ENCODE measurements at regions not wholly inside any gene's neighbourhood (a gene's known extent, or its start where the extent isn't known, plus 50 kb on each side); places are given as distances from the start of the nearest gene placed in this dataset.

DNA sequence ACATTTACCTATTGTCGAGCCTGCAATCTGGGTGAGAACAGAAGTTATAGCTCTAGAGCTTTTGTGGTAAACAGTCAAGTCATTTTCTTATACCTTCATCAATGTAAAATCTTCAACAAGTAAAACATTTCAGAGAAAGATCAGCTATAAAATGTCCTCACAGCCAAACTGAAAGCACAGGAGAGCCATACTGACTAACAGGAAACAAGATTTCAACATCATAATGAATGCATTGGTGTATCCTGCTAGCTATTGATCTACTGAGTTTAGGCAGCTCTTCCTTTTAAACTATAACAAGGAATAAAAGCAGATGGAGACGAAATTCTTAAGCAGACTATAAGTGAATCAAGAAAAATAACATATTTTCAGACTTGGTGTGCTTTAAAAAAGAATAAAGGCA lies 1522.9 kb upstream of the WWC1 start:
- Histone ChIP-seq H3K27ac (ENCODE audit: low read length, poor library complexity, severe bottlenecking) (no peak overlapping the region), H3K79me1 (replicated peaks; ENCODE audit: low read length, poor library complexity, severe bottlenecking) (no peaks in the 10 kb centered on the region), H3K4me1 (ENCODE audit: control insufficient read depth, insufficient read depth, low read depth, low read length) (no peaks in the 10 kb centered on the region), H3K4me2 (ENCODE audit: low read length, poor library complexity, severe bottlenecking) (no peak overlapping the region), H3K9me3 (ENCODE audit: control insufficient read depth, low read length) (peaks cover 33% of the 10 kb centered on the region), H2AFZ (ENCODE audit: low read depth, low read length) (no peak overlapping the region), H3K36me3 (ENCODE audit: control insufficient read depth in 1 of 2, insufficient read depth in 2 of 2, low read depth in 1 of 2, low read length in 2 of 2) (no peaks in the 10 kb centered on the region), H4K8ac (ENCODE audit: low read length) (no peak overlapping the region), H3K14ac (ENCODE audit: low read length in 2 of 2) (no peak overlapping the region), H2BK15ac (ENCODE audit: low read depth, poor library complexity, severe bottlenecking) (no peak overlapping the region), H3K4me3 (ENCODE audit: insufficient read depth in 1 of 2, low read depth in 1 of 2, low read length in 2 of 2) (no peak overlapping the region), H2BK5ac (ENCODE audit: low read depth, low read length, poor library complexity, severe bottlenecking) (no peak overlapping the region), H3K18ac (ENCODE audit: low read depth in 1 of 2, low read length in 2 of 2) (no peak overlapping the region), H3K4ac (ENCODE audit: low read depth in 1 of 2, low read length in 2 of 2) (no peak overlapping the region), H2BK12ac (ENCODE audit: low read length in 2 of 2) (no peak overlapping the region), H3K9ac (ENCODE audit: low read length) (no peak overlapping the region), H3K23ac (ENCODE audit: low read length in 2 of 2) (no peak overlapping the region), H2AK5ac (ENCODE audit: low read length, severe bottlenecking) (no peak overlapping the region), H3K27me3 (ENCODE audit: control insufficient read depth in 1 of 2, insufficient read depth in 1 of 2, low read length in 2 of 2) (no peaks in the 10 kb centered on the region), H2BK120ac (ENCODE audit: low read depth, low read length) (no peak overlapping the region), H4K91ac (ENCODE audit: low read length) (no peak overlapping the region)
- DNase-seq = peak; percentile 52
- 100% methylated on average over 1 of the region's 2 CpGs for WGBS

DNA sequence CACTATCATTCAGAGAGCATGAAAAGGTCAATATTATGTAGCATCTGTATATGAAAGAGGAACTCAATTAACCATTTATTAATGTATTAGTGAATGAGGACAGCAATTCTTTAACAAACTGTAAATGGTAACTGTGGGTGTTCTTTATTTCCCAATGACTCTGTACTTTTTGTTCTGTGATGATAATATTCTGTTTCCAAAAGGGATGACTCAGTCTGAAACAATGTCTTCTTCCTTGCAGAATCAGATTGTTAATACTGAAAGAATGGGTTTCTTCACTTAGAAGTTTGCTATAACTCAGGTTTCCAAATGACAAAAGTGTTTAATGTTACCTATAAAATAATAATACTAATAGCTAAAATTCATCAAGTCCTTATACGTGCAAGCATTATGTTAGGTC lies 1518.7 kb upstream of the WWC1 start:
- 50% methylated on average over 1 of the region's 1 CpG for WGBS
- no peak overlapping the region for H4K91ac ChIP-seq (ENCODE audit: low read length)
- H2BK120ac ChIP-seq (ENCODE audit: low read depth, low read length) = no peak overlapping the region
- H3K9me3 ChIP-seq (ENCODE audit: control insufficient read depth, low read length) = peaks cover 31% of the 10 kb centered on the region
- H3K18ac ChIP-seq (ENCODE audit: low read depth in 1 of 2, low read length in 2 of 2) = no peak overlapping the region
- no peak overlapping the region for H3K14ac ChIP-seq (ENCODE audit: low read length in 2 of 2)
- H3K4me2 ChIP-seq (ENCODE audit: low read length, poor library complexity, severe bottlenecking) = no peak overlapping the region
- no peak overlapping the region for H3K9ac ChIP-seq (ENCODE audit: low read length)
- H2BK5ac ChIP-seq (ENCODE audit: low read depth, low read length, poor library complexity, severe bottlenecking) = no peak overlapping the region
- H2AK5ac ChIP-seq (ENCODE audit: low read length, severe bottlenecking) = no peak overlapping the region
- H2BK15ac ChIP-seq (ENCODE audit: low read depth, poor library complexity, severe bottlenecking) = no peak overlapping the region
- no peak overlapping the region for H3K23ac ChIP-seq (ENCODE audit: low read length in 2 of 2)
- H2AFZ ChIP-seq (ENCODE audit: low read depth, low read length) = no peak overlapping the region
- no peak overlapping the region for H2BK12ac ChIP-seq (ENCODE audit: low read length in 2 of 2)
- no peaks in the 10 kb centered on the region for H3K79me1 ChIP-seq (replicated peaks; ENCODE audit: low read length, poor library complexity, severe bottlenecking)
- no peak overlapping the region for H4K8ac ChIP-seq (ENCODE audit: low read length)
- no peaks in the 10 kb centered on the region for H3K36me3 ChIP-seq (ENCODE audit: control insufficient read depth in 1 of 2, insufficient read depth in 2 of 2, low read depth in 1 of 2, low read length in 2 of 2)
- no peaks in the 10 kb centered on the region for H3K27me3 ChIP-seq (ENCODE audit: control insufficient read depth in 1 of 2, insufficient read depth in 1 of 2, low read length in 2 of 2)
- no peak overlapping the region for H3K4me3 ChIP-seq (ENCODE audit: insufficient read depth in 1 of 2, low read depth in 1 of 2, low read length in 2 of 2)
- DNase-seq = peak; percentile 71
- no peaks in the 10 kb centered on the region for H3K4me1 ChIP-seq (ENCODE audit: control insufficient read depth, insufficient read depth, low read depth, low read length)
- no peak overlapping the region for H3K27ac ChIP-seq (ENCODE audit: low read length, poor library complexity, severe bottlenecking)
- no peak overlapping the region for H3K4ac ChIP-seq (ENCODE audit: low read depth in 1 of 2, low read length in 2 of 2)

DNA sequence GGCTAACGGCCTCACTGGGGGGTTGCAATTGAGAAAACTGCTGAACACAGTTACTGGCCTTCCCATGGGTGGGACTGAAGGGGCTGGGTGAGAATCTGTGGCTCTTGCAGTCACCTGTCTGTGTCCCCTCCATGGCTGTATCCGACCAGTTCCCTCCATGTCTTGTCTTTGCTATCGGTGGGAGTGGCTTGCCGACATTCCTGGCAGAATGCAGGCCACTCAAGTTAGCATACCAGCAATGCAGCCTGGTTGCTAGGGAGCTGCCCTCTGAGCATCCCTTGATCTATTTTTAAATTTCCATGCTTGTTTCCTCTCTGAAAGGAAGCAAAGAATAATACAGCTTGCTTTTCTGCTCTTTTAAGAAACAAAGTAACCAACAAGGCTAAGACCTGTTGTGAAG lies 1509.7 kb upstream of the WWC1 start:
- Histone ChIP-seq H3K18ac (ENCODE audit: low read depth in 1 of 2, low read length in 2 of 2) (peak overlapping the region in 1 of 2 experiments; percentile 38), H3K79me1 (replicated peaks; ENCODE audit: low read length, poor library complexity, severe bottlenecking) (no peaks in the 10 kb centered on the region), H3K36me3 (ENCODE audit: control insufficient read depth in 1 of 2, insufficient read depth in 2 of 2, low read depth in 1 of 2, low read length in 2 of 2) (no peaks in the 10 kb centered on the region), H2AFZ (ENCODE audit: low read depth, low read length) (no peak overlapping the region), H3K9ac (ENCODE audit: low read length) (no peak overlapping the region), H3K9me3 (ENCODE audit: control insufficient read depth, low read length) (peaks cover 10% of the 10 kb centered on the region), H3K4ac (ENCODE audit: low read depth in 1 of 2, low read length in 2 of 2) (peak overlapping the region in 1 of 2 experiments; percentile 35), H3K27me3 (ENCODE audit: control insufficient read depth in 1 of 2, insufficient read depth in 1 of 2, low read length in 2 of 2) (no peaks in the 10 kb centered on the region), H3K4me3 (ENCODE audit: insufficient read depth in 1 of 2, low read depth in 1 of 2, low read length in 2 of 2) (no peak overlapping the region), H2BK15ac (ENCODE audit: low read depth, poor library complexity, severe bottlenecking) (peak overlapping the region; percentile 3), H3K4me2 (ENCODE audit: low read length, poor library complexity, severe bottlenecking) (no peak overlapping the region), H3K4me1 (ENCODE audit: control insufficient read depth, insufficient read depth, low read depth, low read length) (peaks cover 2% of the 10 kb centered on the region), H3K23ac (ENCODE audit: low read length in 2 of 2) (no peak overlapping the region), H4K8ac (ENCODE audit: low read length) (peak overlapping the region; percentile 9), H2AK5ac (ENCODE audit: low read length, severe bottlenecking) (no peak overlapping the region), H2BK12ac (ENCODE audit: low read length in 2 of 2) (no peak overlapping the region), H2BK120ac (ENCODE audit: low read depth, low read length) (no peak overlapping the region), H4K91ac (ENCODE audit: low read length) (no peak overlapping the region), H2BK5ac (ENCODE audit: low read depth, low read length, poor library complexity, severe bottlenecking) (no peak overlapping the region), H3K14ac (ENCODE audit: low read length in 2 of 2) (no peak overlapping the region), H3K27ac (ENCODE audit: low read length, poor library complexity, severe bottlenecking) (no peak overlapping the region)
- peak; percentile 37 for DNase-seq
- WGBS = 38% methylated on average over 4 of the region's 4 CpGs

DNA sequence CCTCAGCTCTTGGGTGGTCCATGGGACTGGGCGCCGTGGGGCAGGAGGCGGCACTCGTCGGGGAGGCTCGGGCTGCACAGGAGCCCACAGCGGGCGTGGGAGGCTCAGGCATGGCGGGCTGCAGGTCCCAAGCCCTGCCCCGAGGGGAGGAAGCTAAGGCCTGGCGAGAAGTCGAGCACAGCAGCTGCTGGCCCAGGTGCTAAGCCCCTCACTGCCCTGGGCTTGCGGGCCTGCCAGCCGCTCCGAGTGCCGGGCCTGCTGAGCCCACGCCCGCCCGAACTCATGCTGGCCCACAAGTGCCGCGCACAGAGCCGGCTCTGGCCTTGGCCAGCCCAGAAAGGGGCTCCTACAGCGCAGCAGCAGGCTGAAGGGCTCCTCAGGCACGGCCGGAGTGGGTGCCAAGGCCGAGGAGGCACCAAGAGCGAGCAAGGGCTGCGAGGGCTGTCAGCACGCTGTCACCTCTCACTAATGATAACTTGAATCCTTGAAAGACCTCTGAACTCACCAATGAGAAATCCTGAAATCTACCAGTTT lies 1506.8 kb upstream of the WWC1 start:
- H2AK5ac ChIP-seq (ENCODE audit: low read length, severe bottlenecking) = no peak overlapping the region
- peaks cover 2% of the 10 kb centered on the region for H3K4me1 ChIP-seq (ENCODE audit: control insufficient read depth, insufficient read depth, low read depth, low read length)
- no peak for DNase-seq
- no peak overlapping the region for H2BK15ac ChIP-seq (ENCODE audit: low read depth, poor library complexity, severe bottlenecking)
- H3K79me1 ChIP-seq (replicated peaks; ENCODE audit: low read length, poor library complexity, severe bottlenecking) = no peaks in the 10 kb centered on the region
- no peak overlapping the region for H2BK5ac ChIP-seq (ENCODE audit: low read depth, low read length, poor library complexity, severe bottlenecking)
- no peak overlapping the region for H2BK12ac ChIP-seq (ENCODE audit: low read length in 2 of 2)
- H4K91ac ChIP-seq (ENCODE audit: low read length) = peak overlapping the region; percentile 21
- H3K9me3 ChIP-seq (ENCODE audit: control insufficient read depth, low read length) = peaks cover 15% of the 10 kb centered on the region
- no peak overlapping the region for H3K23ac ChIP-seq (ENCODE audit: low read length in 2 of 2)
- no peak overlapping the region for H3K14ac ChIP-seq (ENCODE audit: low read length in 2 of 2)
- H3K9ac ChIP-seq (ENCODE audit: low read length) = no peak overlapping the region
- H3K27me3 ChIP-seq (ENCODE audit: control insufficient read depth in 1 of 2, insufficient read depth in 1 of 2, low read length in 2 of 2) = no peaks in the 10 kb centered on the region
- WGBS = 98% methylated on average over 29 of the region's 29 CpGs
- no peak overlapping the region for H2BK120ac ChIP-seq (ENCODE audit: low read depth, low read length)
- H2AFZ ChIP-seq (ENCODE audit: low read depth, low read length) = no peak overlapping the region
- no peak overlapping the region for H3K4me2 ChIP-seq (ENCODE audit: low read length, poor library complexity, severe bottlenecking)
- H3K4ac ChIP-seq (ENCODE audit: low read depth in 1 of 2, low read length in 2 of 2) = peak overlapping the region in 1 of 2 experiments; percentile 35
- H4K8ac ChIP-seq (ENCODE audit: low read length) = peak overlapping the region; percentile 69
- H3K18ac ChIP-seq (ENCODE audit: low read depth in 1 of 2, low read length in 2 of 2) = no peak overlapping the region
- H3K27ac ChIP-seq (ENCODE audit: low read length, poor library complexity, severe bottlenecking) = no peak overlapping the region
- no peak overlapping the region for H3K4me3 ChIP-seq (ENCODE audit: insufficient read depth in 1 of 2, low read depth in 1 of 2, low read length in 2 of 2)
- no peaks in the 10 kb centered on the region for H3K36me3 ChIP-seq (ENCODE audit: control insufficient read depth in 1 of 2, insufficient read depth in 2 of 2, low read depth in 1 of 2, low read length in 2 of 2)
